Neuronal stem cell (in vitro differentiated cells): ENCODE measurements at regions not wholly inside any gene's neighbourhood (a gene's known extent, or its start where the extent isn't known, plus 50 kb on each side); places are given as distances from the start of the nearest gene placed in this dataset.

ENCODE experiments used
- DNase-seq: peaks from one replicate; pipeline ENCODE4 v3.0.0-alpha.2; 2013; ENCODE audit warnings: low spot score
- H2AFZ ChIP-seq: one replicate; pipeline ENCODE4 v1.6.1; 2013; ENCODE audit warnings: mild to moderate bottlenecking, low read length, inconsistent platforms
- H2AK5ac ChIP-seq: 2 replicates; pipeline ENCODE4 v1.6.1; 2013; ENCODE audit warnings: low read depth, mild to moderate bottlenecking, inconsistent platforms, low read length, moderate library complexity, mixed read lengths
- H2BK120ac ChIP-seq: 2 replicates; pipeline ENCODE4 v1.6.1; 2013; ENCODE audit warnings: low read depth, mild to moderate bottlenecking, inconsistent platforms, low read length, moderate library complexity, mixed read lengths
- H2BK12ac ChIP-seq: one replicate; pipeline ENCODE4 v1.6.1; 2013; ENCODE audit warnings: low read length, inconsistent platforms
- H2BK15ac ChIP-seq: 2 replicates; pipeline ENCODE4 v1.6.1; 2013; ENCODE audit warnings: mild to moderate bottlenecking, low read length, inconsistent platforms, mixed read lengths
- H2BK5ac ChIP-seq: one replicate; pipeline ENCODE4 v1.6.1; 2013; ENCODE audit warnings: inconsistent platforms, mild to moderate bottlenecking, low read length, moderate library complexity
- H3K14ac ChIP-seq: one replicate; pipeline ENCODE4 v1.6.1; 2013; ENCODE audit warnings: low read length, inconsistent platforms
- H3K18ac ChIP-seq: 2 replicates; pipeline ENCODE4 v1.6.1; 2013; ENCODE audit warnings: low read length, inconsistent platforms
- H3K23ac ChIP-seq: 2 replicates; pipeline ENCODE4 v1.6.1; 2013; ENCODE audit warnings: low read depth, mild to moderate bottlenecking, mixed read lengths, low read length, inconsistent platforms; ENCODE audit not compliant: poor library complexity
- H3K27ac ChIP-seq: replicated peaks from 3 replicates; pipeline ENCODE4 v1.5.1; 2013; ENCODE audit warnings: low read length, inconsistent platforms
- H3K27me3 ChIP-seq, 3 experiments: 2 replicates each; pipeline ENCODE4 v1.6.1; 2013; ENCODE audit warnings: low read length in 3 of 3, mild to moderate bottlenecking in 2 of 3, inconsistent platforms in 1 of 3, low read depth in 1 of 3, mixed read lengths in 1 of 3, moderate library complexity in 1 of 3; ENCODE audit not compliant: control insufficient read depth in 3 of 3, insufficient read depth in 3 of 3
- H3K36me3 ChIP-seq, 2 donors: replicated peaks in 1 of 2; 2 replicates each; pipeline ENCODE4 v1.6.1; 2013; ENCODE audit warnings: low read length in 2 of 2; ENCODE audit not compliant: control insufficient read depth in 2 of 2, insufficient read depth in 2 of 2
- H3K4ac ChIP-seq: 2 replicates; pipeline ENCODE4 v1.6.1; 2013; ENCODE audit warnings: inconsistent platforms, mild to moderate bottlenecking, low read length, moderate library complexity
- H3K4me1 ChIP-seq, 2 donors: 1 replicate in 1 of 2; 2 replicates in 1 of 2; pipeline ENCODE4 v1.6.1; 2013; ENCODE audit warnings: low read length in 2 of 2, low read depth in 1 of 2; ENCODE audit not compliant: control insufficient read depth in 2 of 2, insufficient read depth in 1 of 2
- H3K4me2 ChIP-seq: one replicate; pipeline ENCODE4 v1.6.1; 2013; ENCODE audit warnings: mild to moderate bottlenecking, low read length, inconsistent platforms; ENCODE audit not compliant: insufficient read depth, poor library complexity, severe bottlenecking
- H3K4me3 ChIP-seq, 2 donors: 2 replicates each; pipeline ENCODE4 v1.5.1; 2013; ENCODE audit warnings: low read length in 2 of 2, mild to moderate bottlenecking in 2 of 2, inconsistent platforms in 1 of 2, moderate library complexity in 1 of 2
- H3K79me1 ChIP-seq: one replicate; pipeline ENCODE4 v1.6.1; 2013; ENCODE audit warnings: low read depth, mild to moderate bottlenecking, inconsistent platforms, low read length, moderate library complexity
- H3K9ac ChIP-seq: one replicate; pipeline ENCODE4 v1.6.1; 2013; ENCODE audit warnings: mild to moderate bottlenecking, low read depth, low read length, inconsistent platforms; ENCODE audit not compliant: poor library complexity
- H3K9me3 ChIP-seq, 2 donors: replicated peaks in 1 of 2; 2 replicates each; pipeline versions ENCODE3 to v1.6.1; 2013; ENCODE audit warnings: low read length in 2 of 2, mild to moderate bottlenecking in 2 of 2, inconsistent platforms in 1 of 2, low read depth in 1 of 2, mixed read lengths in 1 of 2, moderate library complexity in 1 of 2; ENCODE audit not compliant: control insufficient read depth in 2 of 2, insufficient read depth in 1 of 2
- H4K8ac ChIP-seq: one replicate; pipeline ENCODE4 v1.6.1; 2013; ENCODE audit warnings: low read depth, mild to moderate bottlenecking, inconsistent platforms, low read length, moderate library complexity
- H4K91ac ChIP-seq: one replicate; pipeline ENCODE4 v1.6.1; 2013; ENCODE audit warnings: low read length, low read depth, mild to moderate bottlenecking, inconsistent platforms; ENCODE audit not compliant: poor library complexity
- WGBS, 2 donors: extraction: QIAGEN DNeasy Blood & Tissue Kit; methylation state at CpG; one replicate each; pipeline ENCODE4 v1.1.7; 2013; ENCODE audit warnings: missing lambda C conversion rate in 2 of 2, mixed read lengths in 1 of 2; ENCODE audit not compliant: insufficient read length in 2 of 2, insufficient replicate concordance in 1 of 2; ENCODE audit errors: extremely low coverage in 2 of 2; 5-methylcytosine and 5-hydroxymethylcytosine counted together

GRCh38 chr9:27870404-27870803 lies 297.1 kb upstream of the C9orf72 start:
- no peak overlapping the region for H2AK5ac ChIP-seq
- H2BK5ac ChIP-seq: no peak overlapping the region
- no peak overlapping the region for H2BK120ac ChIP-seq
- no peak overlapping the region for H3K18ac ChIP-seq
- H3K9ac ChIP-seq: no peak overlapping the region
- WGBS, 2 donors: no CpG with 5 or more reads among the region's 5 CpGs
- H2BK15ac ChIP-seq: no peak overlapping the region
- no peak overlapping the region for H3K23ac ChIP-seq
- H2AFZ ChIP-seq: no peak overlapping the region
- no peak overlapping the region for H4K91ac ChIP-seq
- no peak for DNase-seq
- H3K14ac ChIP-seq: no peak overlapping the region
- no peaks in the 10 kb centered on the region for H3K27me3 ChIP-seq
- no peak overlapping the region for H4K8ac ChIP-seq
- H3K9me3 ChIP-seq: peaks cover 8 to 16% of the 10 kb centered on the region in 2 donors
- H3K4me2 ChIP-seq: no peak overlapping the region
- no peak overlapping the region for H3K4me3 ChIP-seq
- no peak overlapping the region for H3K27ac ChIP-seq
- peaks cover 0 to 2% of the 10 kb centered on the region in 2 donors for H3K4me1 ChIP-seq
- H3K79me1 ChIP-seq: no peaks in the 10 kb centered on the region
- H3K4ac ChIP-seq: no peak overlapping the region
- H3K36me3 ChIP-seq: no peaks in the 10 kb centered on the region
- no peak overlapping the region for H2BK12ac ChIP-seq

- Histone ChIP-seq H4K8ac (no peak overlapping the region), H3K9ac (no peak overlapping the region)
Measured at GRCh38 chr9:27880156-27880555, 306.9 kb upstream of the C9orf72 start.

GRCh38 chr9:27880635-27881034 lies 307.4 kb upstream of the C9orf72 start:
- Histone ChIP-seq H2BK15ac (no peak overlapping the region), H3K27ac (no peak overlapping the region), H2BK120ac (no peak overlapping the region), H3K27me3 (no peaks in the 10 kb centered on the region), H4K8ac (no peak overlapping the region), H2AK5ac (no peak overlapping the region), H3K14ac (no peak overlapping the region), H4K91ac (no peak overlapping the region), H3K18ac (no peak overlapping the region), H3K4ac (no peak overlapping the region), H3K4me1 (peaks cover 6 to 17% of the 10 kb centered on the region in 2 donors), H3K4me2 (no peak overlapping the region), H3K4me3 (no peak overlapping the region), H3K36me3 (peaks cover 0 to 2% of the 10 kb centered on the region in 2 donors), H2BK5ac (no peak overlapping the region), H2BK12ac (no peak overlapping the region), H3K9me3 (peaks cover 5 to 15% of the 10 kb centered on the region in 2 donors), H3K79me1 (no peaks in the 10 kb centered on the region), H2AFZ (no peak overlapping the region), H3K23ac (no peak overlapping the region), H3K9ac (no peak overlapping the region)
- DNase-seq: no peak
- no CpG with 5 or more reads among the region's 3 CpGs for WGBS, 2 donors

More at GRCh38 chr9:27880156-27880555, 306.9 kb upstream of the C9orf72 start:
- Histone ChIP-seq H3K9me3 (peaks cover 5 to 15% of the 10 kb centered on the region in 2 donors), H3K79me1 (no peaks in the 10 kb centered on the region), H3K18ac (no peak overlapping the region), H2BK12ac (no peak overlapping the region), H2BK15ac (no peak overlapping the region), H3K4me3 (no peak overlapping the region), H3K14ac (no peak overlapping the region), H3K27ac (no peak overlapping the region), H2AFZ (no peak overlapping the region), H3K4me1 (peaks cover 6 to 17% of the 10 kb centered on the region in 2 donors), H4K91ac (no peak overlapping the region), H3K27me3 (no peaks in the 10 kb centered on the region), H2BK5ac (no peak overlapping the region), H2BK120ac (no peak overlapping the region), H3K4me2 (no peak overlapping the region), H3K23ac (no peak overlapping the region), H3K4ac (no peak overlapping the region), H3K36me3 (peaks cover 0 to 2% of the 10 kb centered on the region in 2 donors), H2AK5ac (no peak overlapping the region)
- whole genome bisulfite sequencing, 2 donors: no CpG with 5 or more reads among the region's 3 CpGs
- DNase-seq: no peak

GRCh38 chr9:27888661-27889295 lies 315.5 kb upstream of the C9orf72 start:
- no CpG with 5 or more reads among the region's 2 CpGs for WGBS, 2 donors

More at GRCh38 chr9:27888661-27889295, 315.5 kb upstream of the C9orf72 start:
- H3K4me3 ChIP-seq: no peak overlapping the region
- no peak overlapping the region for H2AK5ac ChIP-seq
- H3K23ac ChIP-seq: no peak overlapping the region
- no peaks in the 10 kb centered on the region for H3K4me1 ChIP-seq
- H2BK15ac ChIP-seq: no peak overlapping the region
- H2AFZ ChIP-seq: no peak overlapping the region
- H2BK12ac ChIP-seq: no peak overlapping the region
- H2BK120ac ChIP-seq: no peak overlapping the region
- H3K4me2 ChIP-seq: no peak overlapping the region
- no peak overlapping the region for H2BK5ac ChIP-seq
- H3K18ac ChIP-seq: no peak overlapping the region
- no peak overlapping the region for H3K27ac ChIP-seq
- no peaks in the 10 kb centered on the region for H3K79me1 ChIP-seq
- DNase-seq: no peak
- peaks cover 2 to 8% of the 10 kb centered on the region in 2 donors for H3K9me3 ChIP-seq
- no peaks in the 10 kb centered on the region for H3K27me3 ChIP-seq
- H3K14ac ChIP-seq: no peak overlapping the region
- no peak overlapping the region for H3K9ac ChIP-seq
- H4K91ac ChIP-seq: no peak overlapping the region
- H3K36me3 ChIP-seq: no peaks in the 10 kb centered on the region
- no peak overlapping the region for H4K8ac ChIP-seq
- no peak overlapping the region for H3K4ac ChIP-seq
